ENCODE measurements at regions not wholly inside any gene's neighbourhood (a gene's known extent, or its start where the extent isn't known, plus 50 kb on each side); places are given as distances from the start of the nearest gene placed in this dataset.

DNA sequence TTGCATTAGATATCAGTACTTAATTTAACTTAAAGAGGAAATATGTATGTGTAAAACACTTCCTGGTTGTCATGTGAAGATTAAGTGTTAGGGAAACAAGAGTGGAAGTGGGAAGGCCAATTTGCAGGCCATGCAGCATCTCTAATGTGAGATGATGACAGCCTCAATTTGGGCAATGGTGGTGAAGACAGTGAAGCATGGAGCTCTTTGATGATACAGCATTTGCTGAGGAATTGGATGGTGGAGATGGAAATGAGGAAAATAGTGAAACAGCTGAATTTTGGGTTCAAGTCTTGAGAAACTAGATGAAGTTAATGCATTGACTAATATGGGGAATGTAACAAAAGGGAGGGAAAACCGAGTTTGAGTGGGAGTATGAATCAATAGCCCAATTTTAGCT, 231.7 kb upstream of the MIR17HG start:
- 89 to 92% methylated on average over 1 of the region's 1 CpG for WGBS, 2 donors
- Histone ChIP-seq H3K27ac (no peak overlapping the region), H3K9me3 (no peaks in the 10 kb centered on the region), H3K4me1 (peaks cover 7 to 9% of the 10 kb centered on the region in 2 donors), H3K36me3 (no peaks in the 10 kb centered on the region), H3K4me3 (replicated peaks in 1 of 3) (no peak overlapping the region), H3K27me3 (no peaks in the 10 kb centered on the region)
- intact Hi-C loops (cut with DNase I), result no loop called here
- no peak for DNase-seq
- TF ChIP-seq POLR2A (IDR thresholded peaks at IDR 0.05), result no peak
- TF ChIP-seq, protein P1, sequence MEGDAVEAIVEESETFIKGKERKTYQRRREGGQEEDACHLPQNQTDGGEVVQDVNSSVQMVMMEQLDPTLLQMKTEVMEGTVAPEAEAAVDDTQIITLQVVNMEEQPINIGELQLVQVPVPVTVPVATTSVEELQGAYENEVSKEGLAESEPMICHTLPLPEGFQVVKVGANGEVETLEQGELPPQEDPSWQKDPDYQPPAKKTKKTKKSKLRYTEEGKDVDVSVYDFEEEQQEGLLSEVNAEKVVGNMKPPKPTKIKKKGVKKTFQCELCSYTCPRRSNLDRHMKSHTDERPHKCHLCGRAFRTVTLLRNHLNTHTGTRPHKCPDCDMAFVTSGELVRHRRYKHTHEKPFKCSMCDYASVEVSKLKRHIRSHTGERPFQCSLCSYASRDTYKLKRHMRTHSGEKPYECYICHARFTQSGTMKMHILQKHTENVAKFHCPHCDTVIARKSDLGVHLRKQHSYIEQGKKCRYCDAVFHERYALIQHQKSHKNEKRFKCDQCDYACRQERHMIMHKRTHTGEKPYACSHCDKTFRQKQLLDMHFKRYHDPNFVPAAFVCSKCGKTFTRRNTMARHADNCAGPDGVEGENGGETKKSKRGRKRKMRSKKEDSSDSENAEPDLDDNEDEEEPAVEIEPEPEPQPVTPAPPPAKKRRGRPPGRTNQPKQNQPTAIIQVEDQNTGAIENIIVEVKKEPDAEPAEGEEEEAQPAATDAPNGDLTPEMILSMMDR (IDR thresholded peaks at IDR 0.05), result no peak

DNA sequence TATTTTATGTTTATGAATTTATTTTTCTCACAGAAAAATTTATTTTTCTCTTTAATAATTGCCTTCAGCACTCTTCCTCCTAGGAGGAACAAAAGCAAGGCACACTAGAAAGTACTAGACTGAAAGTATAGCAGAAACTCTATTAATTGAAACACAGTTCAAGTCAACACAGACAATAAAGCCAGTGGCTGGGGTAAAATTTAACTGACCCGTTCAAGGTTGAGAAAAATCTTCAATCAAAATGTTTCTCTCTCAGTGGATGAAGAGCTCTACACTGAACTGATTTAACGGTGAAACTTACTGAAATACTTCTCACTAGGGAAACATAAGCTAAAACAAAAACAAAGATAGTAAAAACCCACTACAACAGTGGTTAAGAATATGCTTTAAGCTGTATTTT, 230.1 kb upstream of the MIR17HG start:
- no peak overlapping the region for H3K27ac ChIP-seq
- H3K4me3 ChIP-seq (replicated peaks in 1 of 3), result no peak overlapping the region
- intact Hi-C loops (cut with DNase I), result no loop called here
- WGBS, 2 donors, result 39 to 52% methylated on average over 2 of the region's 2 CpGs
- H3K27me3 ChIP-seq, result no peaks in the 10 kb centered on the region
- no peak for DNase-seq
- no peaks in the 10 kb centered on the region for H3K9me3 ChIP-seq
- H3K4me1 ChIP-seq, result peaks cover 3% of the 10 kb centered on the region in 2 donors
- TF ChIP-seq POLR2A (IDR thresholded peaks at IDR 0.05), result no peak
- TF ChIP-seq, protein P1 (IDR thresholded peaks at IDR 0.05), result no peak
- no peaks in the 10 kb centered on the region for H3K36me3 ChIP-seq

DNA sequence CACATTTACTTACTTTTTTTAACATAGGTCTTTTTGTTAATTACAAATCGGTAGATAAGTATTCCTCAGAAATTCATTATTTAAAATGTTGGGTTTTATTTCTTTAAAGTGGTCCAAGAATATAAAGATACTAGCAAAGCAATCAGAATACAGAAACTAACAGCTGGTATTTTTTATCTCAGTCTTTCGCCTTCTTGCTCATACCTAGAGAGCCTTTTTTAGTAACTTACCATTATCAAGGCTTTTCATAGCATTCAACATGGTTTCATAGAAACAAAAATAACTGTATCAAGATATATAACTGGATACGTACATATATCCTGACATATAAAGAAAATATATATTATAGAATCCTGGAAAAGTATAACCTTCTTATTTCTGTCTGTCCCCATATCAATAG, 227.8 kb upstream of the MIR17HG start:
- no peak overlapping the region for H3K27ac ChIP-seq
- no peaks in the 10 kb centered on the region for H3K4me1 ChIP-seq
- no peak overlapping the region for H3K4me3 ChIP-seq (replicated peaks in 1 of 3)
- WGBS, 2 donors, result 95 to 96% methylated on average over 3 of the region's 3 CpGs
- no peak for DNase-seq
- no peaks in the 10 kb centered on the region for H3K36me3 ChIP-seq
- intact Hi-C loops (cut with DNase I), result no loop called here
- TF ChIP-seq POLR2A (IDR thresholded peaks at IDR 0.05), result no peak
- TF ChIP-seq, protein P1 (IDR thresholded peaks at IDR 0.05), result no peak
- H3K27me3 ChIP-seq, result no peaks in the 10 kb centered on the region
- H3K9me3 ChIP-seq, result no peaks in the 10 kb centered on the region

GRCh38 chr13:91122766-91123165, 224.7 kb upstream of the MIR17HG start:
- Histone ChIP-seq H3K4me1 (no peaks in the 10 kb centered on the region), H3K27ac (no peak overlapping the region)

GRCh38 chr13:91123456-91124127, 223.9 kb upstream of the MIR17HG start:
- intact Hi-C loops (cut with DNase I), result no loop called here
- Histone ChIP-seq H3K9me3 (no peaks in the 10 kb centered on the region), H3K27ac (no peak overlapping the region), H3K27me3 (no peaks in the 10 kb centered on the region), H3K4me1 (no peaks in the 10 kb centered on the region), H3K4me3 (replicated peaks in 1 of 3) (no peak overlapping the region), H3K36me3 (no peaks in the 10 kb centered on the region)
- TF ChIP-seq, protein P1 (IDR thresholded peaks at IDR 0.05), result no peak
- no peak for TF ChIP-seq POLR2A (IDR thresholded peaks at IDR 0.05)
- DNase-seq, result no peak
- 64 to 66% methylated on average over 5 of the region's 5 CpGs for WGBS, 2 donors

More at GRCh38 chr13:91122766-91123165, 224.7 kb upstream of the MIR17HG start:
- intact Hi-C loops (cut with DNase I), result no loop called here
- no peak for DNase-seq
- Histone ChIP-seq H3K9me3 (no peaks in the 10 kb centered on the region), H3K36me3 (no peaks in the 10 kb centered on the region), H3K4me3 (replicated peaks in 1 of 3) (no peak overlapping the region), H3K27me3 (no peaks in the 10 kb centered on the region)
- WGBS, 2 donors, result 85 to 97% methylated on average over 1 of the region's 1 CpG
- TF ChIP-seq POLR2A (IDR thresholded peaks at IDR 0.05), result no peak
- TF ChIP-seq, protein P1 (IDR thresholded peaks at IDR 0.05), result no peak

Measured in thyroid gland (tissue), 4 donors.